H1 (cell line): ENCODE measurements at regions not wholly inside any gene's neighbourhood (a gene's known extent, or its start where the extent isn't known, plus 50 kb on each side); places are given as distances from the start of the nearest gene placed in this dataset.

Source experiments
- CTCF ChIA-PET: fragments of 300-600 bp; sonication (Branson Sonifier 250); formaldehyde crosslinking; loops from one replicate; lab custom pipeline; 2021; ENCODE audit not compliant: partially characterized antibody; lab: Charles Lee
- POLR2A ChIA-PET: fragments of 300-600 bp; sonication (Branson Sonifier 250); formaldehyde crosslinking; loops from one replicate; lab custom pipeline; 2021; ENCODE audit warnings: inconsistent platforms; ENCODE audit not compliant: partially characterized antibody; lab: Charles Lee
- DNase-seq, 2 experiments: peaks; one replicate each; pipeline versions ENCODE4 v3.0.0 to v3.0.0-alpha.2; 2010 to 2022; ENCODE audit warnings: low spot score in 2 of 2, low read depth in 1 of 2, mixed read lengths in 1 of 2
- FAIRE-seq: peaks from 2 replicates; lab custom pipeline; 2011; peaks lifted over from hg19 to GRCh38; lab: Jason Lieb, UNC
- H2AFZ ChIP-seq: 2 replicates; pipeline ENCODE4 v1.8.1; 2012; ENCODE audit warnings: low read length, inconsistent platforms
- H2AK5ac ChIP-seq: 2 replicates; pipeline ENCODE4 v1.6.1; 2013; ENCODE audit warnings: low read depth, low read length
- H2BK120ac ChIP-seq: replicated peaks from 2 replicates; pipeline ENCODE3; 2013; ENCODE audit warnings: low read depth, low read length, inconsistent platforms
- H2BK12ac ChIP-seq: 2 replicates; pipeline ENCODE4 v1.6.1; 2013; ENCODE audit warnings: low read depth, low read length
- H2BK15ac ChIP-seq: 2 replicates; pipeline ENCODE4 v1.6.1; 2013; ENCODE audit warnings: low read length
- H2BK20ac ChIP-seq: 2 replicates; pipeline ENCODE4 v1.6.1; 2013; ENCODE audit warnings: low read length
- H2BK5ac ChIP-seq: 2 replicates; pipeline ENCODE4 v1.6.1; 2013; ENCODE audit warnings: low read depth, low read length
- H3K14ac ChIP-seq: 2 replicates; pipeline ENCODE4 v1.6.1; 2013; ENCODE audit warnings: inconsistent platforms; ENCODE audit not compliant: insufficient read length
- H3K18ac ChIP-seq: 2 replicates; pipeline ENCODE4 v1.6.1; 2013; ENCODE audit warnings: low read length; ENCODE audit errors: extremely low read depth
- H3K23ac ChIP-seq: 2 replicates; pipeline ENCODE4 v1.6.1; 2013; ENCODE audit warnings: inconsistent platforms; ENCODE audit not compliant: insufficient read length
- H3K23me2 ChIP-seq: 2 replicates; pipeline ENCODE4 v1.6.1; 2013; ENCODE audit warnings: low read depth, low read length
- H3K27ac ChIP-seq: 2 replicates; pipeline ENCODE4 v1.6.1; 2011; ENCODE audit warnings: low read depth, low read length, inconsistent platforms
- H3K27me3 ChIP-seq, 4 experiments: replicated peaks in 1 of 4; 1 replicate in 1 of 4; 2 replicates in 3 of 4; pipeline versions ENCODE4 v1.6.1 to v1.8.1; 2011 to 2013; ENCODE audit warnings: low read length in 3 of 4, mild to moderate bottlenecking in 3 of 4, inconsistent platforms in 2 of 4, mixed read lengths in 2 of 4, moderate library complexity in 1 of 4; ENCODE audit not compliant: control insufficient read depth in 3 of 4, insufficient read depth in 3 of 4; ENCODE audit errors: extremely low read depth in 1 of 4
- H3K36me3 ChIP-seq, 4 experiments: 2 replicates each; pipeline versions ENCODE4 v1.6.1 to v1.8.1; 2011 to 2013; ENCODE audit warnings: mild to moderate bottlenecking in 4 of 4, low read length in 3 of 4, moderate library complexity in 2 of 4, control low read depth in 1 of 4, inconsistent platforms in 1 of 4; ENCODE audit not compliant: insufficient read depth in 4 of 4, control insufficient read depth in 2 of 4
- H3K4ac ChIP-seq: replicated peaks from 2 replicates; pipeline ENCODE3; 2013; ENCODE audit warnings: low read length, low read depth, mixed read lengths, inconsistent platforms; ENCODE audit not compliant: insufficient read length
- H3K4me1 ChIP-seq, 4 experiments: replicated peaks in 1 of 4; 1 replicate in 1 of 4; 2 replicates in 3 of 4; pipeline versions ENCODE4 v1.6.1 to v1.8.1; 2011 to 2013; ENCODE audit warnings: low read length in 3 of 4, inconsistent platforms in 2 of 4, mixed read lengths in 1 of 4; ENCODE audit not compliant: insufficient read depth in 4 of 4, control insufficient read depth in 3 of 4
- H3K4me2 ChIP-seq, 2 experiments: 2 replicates each; pipeline versions ENCODE4 v1.6.1 to v1.8.1; 2011 to 2013; ENCODE audit warnings: low read depth in 2 of 2, low read length in 2 of 2, control low read depth in 1 of 2, inconsistent platforms in 1 of 2, mild to moderate bottlenecking in 1 of 2; ENCODE audit not compliant: insufficient read depth in 1 of 2
- H3K4me3 ChIP-seq, 4 experiments: fragments of 200-600, 300-600 bp in 1 of 4; sonication (generic), shearing (Covaris generic), sonication (Bioruptor Twin) in 1 of 4; 2 replicates each; pipeline versions ENCODE4 v1.5.1 to v1.8.1; 2011 to 2016; ENCODE audit warnings: low read length in 4 of 4, low read depth in 3 of 4, control low read depth in 2 of 4, inconsistent platforms in 2 of 4, mild to moderate bottlenecking in 2 of 4, mixed read lengths in 1 of 4, moderate library complexity in 1 of 4; ENCODE audit not compliant: insufficient read depth in 2 of 4; ENCODE audit errors: extremely low read depth in 1 of 4
- H3K56ac ChIP-seq: replicated peaks from 2 replicates; pipeline ENCODE3; 2013; ENCODE audit warnings: low read depth, mild to moderate bottlenecking, mixed read lengths, low read length, inconsistent platforms; ENCODE audit not compliant: insufficient read length
- H3K79me1 ChIP-seq: 2 replicates; pipeline ENCODE4 v1.6.1; 2013; ENCODE audit warnings: low read depth, low read length, control low read depth
- H3K79me2 ChIP-seq, 2 experiments: 2 replicates each; pipeline versions ENCODE4 v1.6.1 to v1.8.1; 2012 to 2013; ENCODE audit warnings: low read length in 2 of 2, mild to moderate bottlenecking in 2 of 2, inconsistent platforms in 1 of 2; ENCODE audit not compliant: insufficient read depth in 2 of 2, control insufficient read depth in 1 of 2
- H3K9ac ChIP-seq, 4 experiments: replicated peaks in 1 of 4; 1 replicate in 1 of 4; 2 replicates in 3 of 4; pipeline versions ENCODE4 v1.6.1 to v1.8.1; 2011 to 2013; ENCODE audit warnings: low read depth in 3 of 4, low read length in 3 of 4, control low read depth in 2 of 4, mild to moderate bottlenecking in 2 of 4, moderate library complexity in 2 of 4, inconsistent platforms in 1 of 4; ENCODE audit errors: extremely low read depth in 1 of 4
- H3K9me3 ChIP-seq, 2 experiments: 2 replicates each; pipeline versions ENCODE4 v1.6.1 to v1.8.1; 2012 to 2013; ENCODE audit warnings: mild to moderate bottlenecking in 2 of 2, moderate library complexity in 2 of 2, control low read depth in 1 of 2, inconsistent platforms in 1 of 2, low read depth in 1 of 2, low read length in 1 of 2, mixed read lengths in 1 of 2; ENCODE audit not compliant: insufficient read depth in 2 of 2
- H4K20me1 ChIP-seq, 2 experiments: replicated peaks in 1 of 2; 2 replicates each; pipeline versions ENCODE3 to v1.8.1; 2011 to 2013; ENCODE audit warnings: inconsistent platforms in 2 of 2, low read length in 2 of 2, mild to moderate bottlenecking in 1 of 2; ENCODE audit not compliant: insufficient read depth in 2 of 2, control insufficient read depth in 1 of 2
- H4K5ac ChIP-seq: 2 replicates; pipeline ENCODE4 v1.6.1; 2013; ENCODE audit warnings: low read length, low read depth, mixed read lengths, inconsistent platforms; ENCODE audit not compliant: insufficient read length
- H4K8ac ChIP-seq: 2 replicates; pipeline ENCODE4 v1.8.0; 2013; ENCODE audit warnings: mild to moderate bottlenecking, moderate library complexity, low read length, inconsistent platforms; ENCODE audit not compliant: insufficient read depth; ENCODE audit errors: extremely low read depth
- H4K91ac ChIP-seq: replicated peaks from 2 replicates; pipeline ENCODE3; 2013; ENCODE audit warnings: low read length, mixed read lengths, inconsistent platforms; ENCODE audit not compliant: insufficient read length
- EP300 ChIP-seq, 2 experiments: IDR thresholded peaks; 1 replicate in 1 of 2; 2 replicates in 1 of 2; pipeline ENCODE4 v1.6.1; 2011 to 2012; ENCODE audit warnings: low read depth in 2 of 2, low read length in 2 of 2, mild to moderate bottlenecking in 2 of 2, borderline replicate concordance in 1 of 2, inconsistent platforms in 1 of 2, moderate library complexity in 1 of 2
- WGBS, 2 experiments: shearing (Covaris generic) in 1 of 2; methylation state at CpG; one replicate each; pipeline versions ENCODE4 v1.1.6 to v1.1.7; 2013 to 2015; ENCODE audit warnings: low lambda C conversion rate in 2 of 2, mixed read lengths in 2 of 2, inconsistent platforms in 1 of 2, low coverage in 1 of 2, missing lambda C conversion rate in 1 of 2; ENCODE audit not compliant: insufficient replicate concordance in 2 of 2, insufficient coverage in 1 of 2, insufficient read length in 1 of 2; ENCODE audit errors: extremely low coverage in 1 of 2, missing lambda C conversion rate in 1 of 2; 5-methylcytosine and 5-hydroxymethylcytosine counted together

DNA sequence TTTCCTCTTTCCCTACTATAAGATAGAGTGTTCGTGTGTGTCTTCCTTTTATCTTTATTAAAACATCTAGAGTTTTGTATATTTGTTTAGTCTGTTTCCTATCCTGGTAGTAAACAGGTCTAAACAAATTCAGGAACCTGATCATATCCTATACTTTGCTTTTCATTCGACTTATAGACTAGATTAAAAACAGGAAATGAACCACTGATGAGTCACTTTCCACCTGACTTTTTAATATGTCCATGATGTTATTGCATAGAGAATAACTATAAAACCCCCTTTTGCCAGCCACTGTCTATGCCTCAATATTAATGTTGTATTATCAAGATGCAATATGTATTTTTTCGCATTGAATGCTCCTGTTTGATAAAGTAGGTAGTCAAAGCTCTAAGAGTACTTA is 1794.0 kb downstream of the STIM2 start:
- no peak overlapping the region for H3K4me3 ChIP-seq
- 90% methylated on average over 3 of the region's 3 CpGs; no CpG with 5 or more reads in 1 of the 2 experiments for WGBS, 2 experiments
- H3K27me3 ChIP-seq: no peaks in the 10 kb centered on the region
- H2AFZ ChIP-seq: no peak overlapping the region
- H3K9me3 ChIP-seq: no peaks in the 10 kb centered on the region
- no peak overlapping the region for H2BK120ac ChIP-seq
- no peak overlapping the region for H2AK5ac ChIP-seq
- H2BK5ac ChIP-seq: no peak overlapping the region
- no peaks in the 10 kb centered on the region for H3K79me2 ChIP-seq
- no peaks in the 10 kb centered on the region for H4K20me1 ChIP-seq
- H2BK20ac ChIP-seq: no peak overlapping the region
- H3K79me1 ChIP-seq: no peaks in the 10 kb centered on the region
- no peaks in the 10 kb centered on the region for H3K23me2 ChIP-seq
- no peak overlapping the region for H2BK15ac ChIP-seq
- no peak overlapping the region for H3K9ac ChIP-seq
- no peak overlapping the region for H3K18ac ChIP-seq
- H4K91ac ChIP-seq: no peak overlapping the region
- CTCF ChIA-PET: no interaction called here
- H3K4me1 ChIP-seq: no peaks in the 10 kb centered on the region
- DNase-seq (no peak), FAIRE-seq (no peak)
- no peak for TF ChIP-seq EP300 (IDR thresholded peaks at IDR 0.05; ENCODE audit: borderline replicate concordance in 1 of 2, low read depth in 2 of 2, low read length in 2 of 2)
- H3K27ac ChIP-seq: no peak overlapping the region
- no peak overlapping the region for H3K4ac ChIP-seq
- H3K4me2 ChIP-seq: no peak overlapping the region
- H3K56ac ChIP-seq: no peak overlapping the region
- H2BK12ac ChIP-seq: no peak overlapping the region
- POLR2A ChIA-PET: no interaction called here
- H4K5ac ChIP-seq: no peak overlapping the region
- H3K14ac ChIP-seq: no peak overlapping the region
- no peaks in the 10 kb centered on the region for H3K36me3 ChIP-seq
- H3K23ac ChIP-seq: no peak overlapping the region
- no peak overlapping the region for H4K8ac ChIP-seq
